Esophagus muscularis mucosa (tissue), 4 donors: ENCODE measurements at regions not wholly inside any gene's neighbourhood (a gene's known extent, or its start where the extent isn't known, plus 50 kb on each side); places are given as distances from the start of the nearest gene placed in this dataset.

Experiments used
- CTCF ChIP-seq, 3 experiments: fragments of 200-600 bp in 2 of 3; fragments of 450-650 bp in 1 of 3; sonication (generic) in 2 of 3; IDR thresholded peaks; one replicate each; pipeline ENCODE4 v1.5.1; 2017 to 2019; ENCODE audit warnings: antibody characterized with exemption in 3 of 3, mild to moderate bottlenecking in 2 of 3, moderate library complexity in 1 of 3
- EP300 ChIP-seq: sonication (generic); formaldehyde crosslinking; IDR thresholded peaks from one replicate; pipeline ENCODE4 v1.6.1; 2017; ENCODE audit warnings: antibody characterized with exemption
- POLR2A ChIP-seq: fragments of 450-650 bp; IDR thresholded peaks from one replicate; pipeline ENCODE4 v1.6.1; 2017; ENCODE audit warnings: antibody characterized with exemption, moderate library complexity, mild to moderate bottlenecking, low read depth
- POLR2AphosphoS5 ChIP-seq, 2 donors: sonication (generic); formaldehyde crosslinking; IDR thresholded peaks; one replicate each; pipeline ENCODE4 v1.6.1; 2017; ENCODE audit warnings: antibody characterized with exemption in 2 of 2

- TF ChIP-seq CTCF (IDR thresholded peaks at IDR 0.05) = no peak
- no peak for TF ChIP-seq EP300
- no peak for TF ChIP-seq POLR2AphosphoS5 (IDR thresholded peaks at IDR 0.05)
- no peak for TF ChIP-seq POLR2A
Measured at GRCh38 chr10:25815236-25815635, 118.8 kb upstream of the MYO3A start.
